ENCODE measurements at regions not wholly inside any gene's neighbourhood (a gene's known extent, or its start where the extent isn't known, plus 50 kb on each side); places are given as distances from the start of the nearest gene placed in this dataset.
A peak's percentile ranks its signal among the peaks of the same experiment; 100 is the strongest.

DNA sequence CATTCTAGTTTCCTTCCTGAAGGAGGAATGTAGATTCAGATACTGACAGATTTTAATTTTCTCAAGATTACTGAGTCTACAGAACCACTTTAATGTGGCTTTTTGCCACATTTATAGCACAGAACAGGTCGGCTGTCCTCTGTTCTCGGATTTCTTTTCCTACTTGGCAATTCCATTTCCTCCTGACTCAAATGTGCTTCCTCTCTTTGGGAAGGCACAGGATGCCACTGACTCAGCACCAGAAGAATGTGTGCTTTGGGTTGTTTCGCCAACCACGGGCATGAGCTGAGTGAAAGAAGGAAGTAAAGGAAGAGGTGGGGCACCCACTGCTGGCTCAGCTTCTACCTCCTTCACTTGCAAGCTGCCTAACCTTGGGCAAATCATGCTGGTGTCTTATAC, 970.6 kb upstream of the ACVR2A start:
- no peaks in the 10 kb centered on the region for H3K9me2 ChIP-seq (ENCODE audit: insufficient read depth)
- H3F3A ChIP-seq (ENCODE audit: insufficient read depth, low read depth) = peaks cover 4% of the 10 kb centered on the region; the same call in 1 of the 2 replicates
- no peaks in the 10 kb centered on the region for H3K79me2 ChIP-seq (ENCODE audit: low read depth)
- peak overlapping the region; percentile 60; the same call in 1 of the 2 replicates for H2AFZ ChIP-seq
- CTCF ChIA-PET = no interaction called here
- no peaks in the 10 kb centered on the region for H3K27me3 ChIP-seq (ENCODE audit: insufficient read depth, low read depth)
- intact Hi-C loops (cut with micrococcal nuclease; ENCODE audit: unreplicated experiment) = no loop called here
- H3K9me3 ChIP-seq (ENCODE audit: insufficient read depth, low read depth) = 0 out of 2 replicates have a peak, but pooled peaks cover 6% of the 10 kb centered on the region
- no peak overlapping the region for H3K4me3 ChIP-seq
- H3K4me2 ChIP-seq = no peak overlapping the region
- H3K36me3 ChIP-seq (ENCODE audit: low read depth) = no peaks in the 10 kb centered on the region
- BruUV-seq (replicated peaks) = no TSS peak
- no peak for TF ChIP-seq EZH2 (IDR thresholded peaks at IDR 0.05; ENCODE audit: low read depth)
- TF ChIP-seq, protein P1, sequence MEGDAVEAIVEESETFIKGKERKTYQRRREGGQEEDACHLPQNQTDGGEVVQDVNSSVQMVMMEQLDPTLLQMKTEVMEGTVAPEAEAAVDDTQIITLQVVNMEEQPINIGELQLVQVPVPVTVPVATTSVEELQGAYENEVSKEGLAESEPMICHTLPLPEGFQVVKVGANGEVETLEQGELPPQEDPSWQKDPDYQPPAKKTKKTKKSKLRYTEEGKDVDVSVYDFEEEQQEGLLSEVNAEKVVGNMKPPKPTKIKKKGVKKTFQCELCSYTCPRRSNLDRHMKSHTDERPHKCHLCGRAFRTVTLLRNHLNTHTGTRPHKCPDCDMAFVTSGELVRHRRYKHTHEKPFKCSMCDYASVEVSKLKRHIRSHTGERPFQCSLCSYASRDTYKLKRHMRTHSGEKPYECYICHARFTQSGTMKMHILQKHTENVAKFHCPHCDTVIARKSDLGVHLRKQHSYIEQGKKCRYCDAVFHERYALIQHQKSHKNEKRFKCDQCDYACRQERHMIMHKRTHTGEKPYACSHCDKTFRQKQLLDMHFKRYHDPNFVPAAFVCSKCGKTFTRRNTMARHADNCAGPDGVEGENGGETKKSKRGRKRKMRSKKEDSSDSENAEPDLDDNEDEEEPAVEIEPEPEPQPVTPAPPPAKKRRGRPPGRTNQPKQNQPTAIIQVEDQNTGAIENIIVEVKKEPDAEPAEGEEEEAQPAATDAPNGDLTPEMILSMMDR (conservative IDR thresholded peaks at IDR 0.05) = no peak
- DNase-seq = peak; percentile 61 to 67
- no peaks in the 10 kb centered on the region for H4K20me1 ChIP-seq (ENCODE audit: insufficient read depth)
- POLR2A ChIA-PET (ENCODE audit: unreplicated experiment) = interaction anchor here (0.6 kb wide), 1 partner anchor 948 kb away, joined by 4 read pairs; no protein-coding TSS in a partner anchor
- H3K4me1 ChIP-seq (replicated peaks; ENCODE audit: insufficient read depth) = 0 out of 2 replicates have a peak, but pooled peaks cover 8% of the 10 kb centered on the region
- H3K27ac ChIP-seq = peak overlapping the region; percentile 29; the same call in 1 of the 2 replicates

DNA sequence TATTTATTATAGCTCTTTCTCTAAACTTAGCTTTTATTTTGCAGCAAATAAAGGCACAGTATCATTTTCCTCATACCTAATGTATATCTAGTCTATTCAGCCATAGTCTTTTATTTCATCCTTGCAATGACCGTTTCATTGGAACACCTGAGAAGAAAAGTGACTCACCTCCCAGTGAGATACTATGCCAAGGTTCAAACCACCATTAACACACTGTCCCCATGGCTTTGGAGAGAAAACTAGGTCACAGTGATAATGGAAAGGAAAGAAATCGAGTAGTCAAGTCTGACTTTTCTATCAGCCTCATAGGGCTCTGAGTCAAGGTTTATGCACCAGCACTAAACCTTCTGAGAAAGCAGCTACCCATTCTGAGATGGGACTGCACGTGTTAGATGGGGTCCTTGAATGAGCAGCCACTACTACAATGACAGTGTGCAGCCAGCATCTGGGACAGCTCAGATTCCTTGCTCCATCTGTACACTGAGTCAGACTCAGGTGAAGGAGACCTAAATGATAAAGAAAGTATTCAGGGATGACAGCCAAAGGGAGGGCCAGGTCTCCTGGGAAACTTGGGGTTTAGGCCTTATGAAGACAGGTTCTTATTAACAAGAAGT, 971.1 kb upstream of the ACVR2A start:
- peak in 1 of 2 experiments; percentile 6 for DNase-seq
- no peak overlapping the region for H3K4me2 ChIP-seq
- 0 out of 2 replicates have a peak, but pooled peaks cover 6% of the 10 kb centered on the region for H3K9me3 ChIP-seq (ENCODE audit: insufficient read depth, low read depth)
- H3K27me3 ChIP-seq (ENCODE audit: insufficient read depth, low read depth) = no peaks in the 10 kb centered on the region
- H4K20me1 ChIP-seq (ENCODE audit: insufficient read depth) = no peaks in the 10 kb centered on the region
- 0 out of 2 replicates have a peak, but pooled peaks cover 8% of the 10 kb centered on the region for H3K4me1 ChIP-seq (replicated peaks; ENCODE audit: insufficient read depth)
- TF ChIP-seq, protein P1 (conservative IDR thresholded peaks at IDR 0.05) = no peak
- TF ChIP-seq EZH2 (IDR thresholded peaks at IDR 0.05; ENCODE audit: low read depth) = no peak
- intact Hi-C loops (cut with micrococcal nuclease; ENCODE audit: unreplicated experiment) = no loop called here
- no peaks in the 10 kb centered on the region for H3K79me2 ChIP-seq (ENCODE audit: low read depth)
- POLR2A ChIA-PET (ENCODE audit: unreplicated experiment) = interaction anchor here (0.5 kb wide), 1 partner anchor 140 kb away, joined by 10 read pairs; no protein-coding TSS in a partner anchor
- peak overlapping the region; percentile 29; the same call in 1 of the 2 replicates for H3K27ac ChIP-seq
- peak overlapping the region; percentile 60; the same call in 1 of the 2 replicates for H2AFZ ChIP-seq
- H3F3A ChIP-seq (ENCODE audit: insufficient read depth, low read depth) = peaks cover 4% of the 10 kb centered on the region; the same call in 1 of the 2 replicates
- CTCF ChIA-PET = no interaction called here
- no peaks in the 10 kb centered on the region for H3K36me3 ChIP-seq (ENCODE audit: low read depth)
- no peak overlapping the region for H3K4me3 ChIP-seq
- no peaks in the 10 kb centered on the region for H3K9me2 ChIP-seq (ENCODE audit: insufficient read depth)
- BruUV-seq (replicated peaks) = no TSS peak

DNA sequence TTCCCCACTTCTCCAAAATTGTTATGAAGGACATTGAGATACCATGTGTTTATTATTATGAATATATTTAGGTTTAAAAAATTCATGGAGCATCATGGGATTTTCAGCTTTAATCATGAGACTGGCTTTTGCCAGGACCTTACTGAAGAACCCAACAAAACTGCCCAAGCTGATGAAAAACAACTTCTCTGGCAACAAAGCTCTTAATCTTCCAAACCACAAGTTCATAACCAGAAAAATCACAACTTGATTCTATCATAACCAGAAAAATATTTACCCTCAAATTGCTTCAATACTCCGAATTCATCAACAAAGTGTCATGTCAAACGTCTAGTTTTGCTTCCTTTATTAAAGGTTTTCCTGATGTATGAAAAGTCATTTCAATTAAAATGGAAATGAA, 971.8 kb upstream of the ACVR2A start:
- no peak overlapping the region for H3K4me2 ChIP-seq
- H4K20me1 ChIP-seq (ENCODE audit: insufficient read depth) = no peaks in the 10 kb centered on the region
- ChIA-PET POLR2A (ENCODE audit: unreplicated experiment) (no interaction called here), CTCF (no interaction called here)
- H3K27me3 ChIP-seq (ENCODE audit: insufficient read depth, low read depth) = no peaks in the 10 kb centered on the region
- no peaks in the 10 kb centered on the region for H3K9me2 ChIP-seq (ENCODE audit: insufficient read depth)
- H2AFZ ChIP-seq = no peak overlapping the region
- peaks cover 4% of the 10 kb centered on the region; the same call in 1 of the 2 replicates for H3F3A ChIP-seq (ENCODE audit: insufficient read depth, low read depth)
- no peaks in the 10 kb centered on the region for H3K36me3 ChIP-seq (ENCODE audit: low read depth)
- H3K4me1 ChIP-seq (replicated peaks; ENCODE audit: insufficient read depth) = 0 out of 2 replicates have a peak, but pooled peaks cover 8% of the 10 kb centered on the region
- BruUV-seq (replicated peaks) = no TSS peak
- TF ChIP-seq EZH2 (IDR thresholded peaks at IDR 0.05; ENCODE audit: low read depth) = no peak
- TF ChIP-seq, protein P1 (conservative IDR thresholded peaks at IDR 0.05) = no peak
- no peaks in the 10 kb centered on the region for H3K79me2 ChIP-seq (ENCODE audit: low read depth)
- no peak overlapping the region for H3K27ac ChIP-seq
- no peak for DNase-seq
- H3K9me3 ChIP-seq (ENCODE audit: insufficient read depth, low read depth) = 0 out of 2 replicates have a peak, but pooled peaks cover 6% of the 10 kb centered on the region
- no peak overlapping the region for H3K4me3 ChIP-seq
- intact Hi-C loops (cut with micrococcal nuclease; ENCODE audit: unreplicated experiment) = no loop called here
